Lower leg skin (tissue), 3 donors: ENCODE measurements at regions not wholly inside any gene's neighbourhood (a gene's known extent, or its start where the extent isn't known, plus 50 kb on each side); places are given as distances from the start of the nearest gene placed in this dataset.
"Not testable (repeated sequence)": the region's sequence is repeated elsewhere in the genome, so short reads cannot be mapped to it uniquely, and the experiment has no call there.

Experiments
- CTCF ChIP-seq, 3 donors: fragments of 450-650 bp; IDR thresholded peaks; one replicate each; pipeline ENCODE4 v1.5.1; 2016; ENCODE audit warnings: antibody characterized with exemption in 3 of 3, mild to moderate bottlenecking in 3 of 3, moderate library complexity in 2 of 3
- POLR2A ChIP-seq, 2 donors: fragments of 450-650 bp; IDR thresholded peaks; one replicate each; pipeline ENCODE4 v1.6.1; 2016 to 2017; ENCODE audit warnings: antibody characterized with exemption in 2 of 2, mild to moderate bottlenecking in 1 of 2, moderate library complexity in 1 of 2

DNA sequence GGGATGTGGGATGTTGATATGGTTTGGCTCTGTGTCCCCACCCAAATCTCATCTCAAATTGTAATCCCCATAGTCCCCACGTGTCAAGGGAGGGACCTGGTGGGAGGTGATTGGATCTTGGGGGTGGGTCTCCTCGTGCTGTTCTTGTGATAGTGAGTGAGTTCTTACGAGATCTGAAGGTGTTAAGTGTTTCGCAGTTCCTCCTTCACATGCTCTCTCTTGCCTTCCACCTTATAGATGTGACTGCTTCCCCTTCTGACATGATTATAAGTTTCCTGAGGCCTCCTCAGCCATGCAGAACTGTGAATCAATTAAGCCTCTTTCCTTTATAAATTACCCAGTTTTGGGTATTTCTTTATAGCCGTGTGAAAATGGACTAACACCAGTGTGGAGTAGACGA lies 130.1 kb upstream of the KCNE2 start:
- not testable (repeated sequence) for TF ChIP-seq CTCF, POLR2A (IDR thresholded peaks at IDR 0.05)
